Right atrium auricular region (tissue), 2 donors: ENCODE measurements at regions not wholly inside any gene's neighbourhood (a gene's known extent, or its start where the extent isn't known, plus 50 kb on each side); places are given as distances from the start of the nearest gene placed in this dataset.
A peak's percentile ranks its signal among the peaks of the same experiment; 100 is the strongest.

Experiments used
- DNase-seq: peaks from one replicate; pipeline ENCODE4 v3.0.0-alpha.2; 2019; ENCODE audit warnings: low spot score
- H3K27ac ChIP-seq, 2 donors: fragments of 200-600 bp; sonication (generic); 1 replicate in 1 of 2; 2 replicates in 1 of 2; pipeline ENCODE4 v1.5.1; 2016 to 2019
- H3K27me3 ChIP-seq, 2 donors: fragments of 200-600 bp; sonication (generic); one replicate each; pipeline versions ENCODE4 v1.5.1 to v1.6.0; 2017 to 2019
- H3K36me3 ChIP-seq: fragments of 200-600 bp; sonication (generic); one replicate; pipeline ENCODE4 v1.5.1; 2016
- H3K4me1 ChIP-seq, 2 donors: fragments of 200-600 bp; sonication (generic); one replicate each; pipeline versions ENCODE4 v1.5.1 to v1.6.0; 2017 to 2019
- H3K4me3 ChIP-seq, 2 donors: fragments of 200-600 bp; sonication (generic); 1 replicate in 1 of 2; 2 replicates in 1 of 2; pipeline ENCODE4 v1.5.1; 2017 to 2019; ENCODE audit warnings: mild to moderate bottlenecking in 1 of 2, moderate library complexity in 1 of 2
- H3K9me3 ChIP-seq, 2 donors: fragments of 200-600 bp; sonication (generic); one replicate each; pipeline ENCODE4 v1.5.1; 2019
- TF ChIP-seq, protein P1 (sequence below), 2 donors: fragments of 200-600 bp; sonication (generic); IDR thresholded peaks; one replicate each; pipeline ENCODE4 v1.5.1; 2019; ENCODE audit warnings: antibody characterized with exemption in 2 of 2

DNA sequence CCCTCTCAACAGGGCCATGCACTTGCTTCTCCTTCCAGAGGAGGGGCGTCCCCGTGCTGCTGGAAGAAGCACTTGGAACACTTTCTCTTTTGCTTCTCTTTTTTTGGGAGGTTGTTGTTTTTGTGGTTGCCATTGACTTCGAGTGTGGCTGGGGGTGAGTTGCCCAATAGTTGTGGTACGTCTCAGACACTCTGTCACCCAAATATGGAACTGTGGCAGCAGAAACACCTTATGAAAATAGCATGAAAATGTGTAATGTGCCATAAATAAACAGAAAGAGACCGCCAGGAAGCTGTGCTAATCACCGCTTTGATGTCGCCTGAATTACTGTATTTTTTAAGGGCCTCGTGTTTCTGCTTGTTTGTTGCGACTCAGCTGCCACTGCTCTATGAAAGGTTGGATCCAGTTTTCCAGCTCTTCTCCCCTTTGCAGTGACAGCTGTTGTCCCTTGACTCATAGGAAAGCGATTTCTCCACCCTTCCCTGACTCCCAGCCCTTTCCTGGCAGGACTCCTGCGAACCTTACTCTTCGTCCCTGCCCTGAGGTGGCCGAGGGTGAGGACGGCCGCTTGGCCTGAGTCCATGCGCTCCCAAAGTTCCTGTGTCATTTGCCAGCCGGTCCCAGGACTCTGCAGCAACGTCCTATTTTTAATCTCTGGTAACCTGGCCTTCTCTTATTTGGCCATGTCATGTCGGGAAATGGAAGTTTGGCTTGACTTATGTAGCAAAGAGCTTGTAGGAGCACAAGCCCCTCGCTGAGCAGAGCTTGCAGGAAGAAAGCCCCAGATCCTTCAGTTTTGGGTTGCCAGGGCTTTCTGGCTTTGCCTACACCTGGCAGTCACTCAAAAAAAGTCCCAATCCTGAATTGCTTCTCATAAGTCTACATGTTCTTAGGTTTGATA is 694.6 kb downstream of the QKI start:
- peak overlapping the region; percentile 86 to 94 for H3K27ac ChIP-seq
- H3K9me3 ChIP-seq, result no peaks in the 10 kb centered on the region
- DNase-seq, result peak; percentile 90
- TF ChIP-seq, protein P1, sequence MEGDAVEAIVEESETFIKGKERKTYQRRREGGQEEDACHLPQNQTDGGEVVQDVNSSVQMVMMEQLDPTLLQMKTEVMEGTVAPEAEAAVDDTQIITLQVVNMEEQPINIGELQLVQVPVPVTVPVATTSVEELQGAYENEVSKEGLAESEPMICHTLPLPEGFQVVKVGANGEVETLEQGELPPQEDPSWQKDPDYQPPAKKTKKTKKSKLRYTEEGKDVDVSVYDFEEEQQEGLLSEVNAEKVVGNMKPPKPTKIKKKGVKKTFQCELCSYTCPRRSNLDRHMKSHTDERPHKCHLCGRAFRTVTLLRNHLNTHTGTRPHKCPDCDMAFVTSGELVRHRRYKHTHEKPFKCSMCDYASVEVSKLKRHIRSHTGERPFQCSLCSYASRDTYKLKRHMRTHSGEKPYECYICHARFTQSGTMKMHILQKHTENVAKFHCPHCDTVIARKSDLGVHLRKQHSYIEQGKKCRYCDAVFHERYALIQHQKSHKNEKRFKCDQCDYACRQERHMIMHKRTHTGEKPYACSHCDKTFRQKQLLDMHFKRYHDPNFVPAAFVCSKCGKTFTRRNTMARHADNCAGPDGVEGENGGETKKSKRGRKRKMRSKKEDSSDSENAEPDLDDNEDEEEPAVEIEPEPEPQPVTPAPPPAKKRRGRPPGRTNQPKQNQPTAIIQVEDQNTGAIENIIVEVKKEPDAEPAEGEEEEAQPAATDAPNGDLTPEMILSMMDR (IDR thresholded peaks at IDR 0.05), result peak in 1 of 2 donors; percentile 13
- no peaks in the 10 kb centered on the region for H3K27me3 ChIP-seq
- peaks cover 0 to 35% of the 10 kb centered on the region in 2 donors for H3K4me1 ChIP-seq
- no peaks in the 10 kb centered on the region for H3K36me3 ChIP-seq
- peak overlapping the region in 1 of 2 donors; percentile 29 for H3K4me3 ChIP-seq

DNA sequence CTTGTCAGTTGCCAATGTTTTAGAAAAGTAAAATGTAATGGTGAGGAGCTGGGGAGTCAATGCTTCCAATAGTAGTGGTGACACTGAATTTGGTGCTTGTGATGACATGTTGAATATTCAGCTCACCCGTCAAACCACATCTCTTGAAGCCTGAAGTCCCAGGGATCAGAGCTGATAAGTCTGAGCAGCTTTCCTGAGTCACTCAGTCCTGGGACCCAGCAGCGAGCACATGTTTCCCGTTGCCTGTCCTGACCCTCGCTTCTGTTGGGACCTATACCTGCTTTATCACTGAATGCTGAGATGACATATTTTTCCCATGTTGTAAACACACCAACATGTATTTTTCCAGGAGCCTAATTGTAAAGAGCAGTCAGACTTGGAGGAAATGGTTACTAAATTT is 693.6 kb downstream of the QKI start:
- H3K27ac ChIP-seq, result peak overlapping the region; percentile 86 to 94
- peaks cover 0 to 39% of the 10 kb centered on the region in 2 donors for H3K4me1 ChIP-seq
- no peaks in the 10 kb centered on the region for H3K9me3 ChIP-seq
- DNase-seq, result no peak
- no peaks in the 10 kb centered on the region for H3K36me3 ChIP-seq
- no peak overlapping the region for H3K4me3 ChIP-seq
- H3K27me3 ChIP-seq, result no peaks in the 10 kb centered on the region
- TF ChIP-seq, protein P1 (IDR thresholded peaks at IDR 0.05), result no peak

DNA sequence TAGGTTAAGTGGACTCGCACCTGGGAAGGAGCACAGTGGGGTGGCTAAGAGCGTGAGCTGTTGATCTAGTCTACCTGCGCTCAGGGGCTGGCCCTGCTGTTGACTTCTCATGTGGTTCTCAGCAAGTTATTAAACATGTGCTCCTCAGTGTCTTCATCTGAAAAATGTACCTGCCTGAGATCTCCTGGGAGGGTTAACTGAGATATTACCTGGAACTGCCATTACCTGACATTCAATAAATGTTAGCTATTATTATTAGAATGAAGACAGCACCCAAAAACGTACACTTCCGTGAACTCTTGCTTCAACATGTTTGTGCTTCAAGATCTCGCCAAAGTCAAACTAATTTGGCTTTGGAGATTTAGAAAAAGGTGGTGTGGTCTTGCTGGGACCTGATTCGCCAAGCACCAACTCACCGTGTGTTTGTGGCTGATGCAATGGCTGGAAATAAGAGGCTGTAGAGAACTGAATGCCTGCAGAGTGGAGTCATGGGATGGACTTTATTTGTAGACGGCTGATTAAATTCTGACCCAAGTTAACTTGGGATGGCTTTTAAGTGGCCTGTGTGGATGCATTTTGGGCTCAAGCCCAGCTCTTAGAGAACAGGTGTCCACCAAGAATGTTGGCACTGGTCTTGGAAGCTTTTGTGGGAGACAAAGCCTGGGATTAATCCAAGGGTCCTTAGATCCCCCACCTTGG is 692.9 kb downstream of the QKI start:
- TF ChIP-seq, protein P1 (IDR thresholded peaks at IDR 0.05), result no peak
- peaks cover 0 to 43% of the 10 kb centered on the region in 2 donors for H3K4me1 ChIP-seq
- peak overlapping the region; percentile 86 to 94 for H3K27ac ChIP-seq
- H3K9me3 ChIP-seq, result no peaks in the 10 kb centered on the region
- no peak for DNase-seq
- no peaks in the 10 kb centered on the region for H3K36me3 ChIP-seq
- H3K4me3 ChIP-seq, result no peak overlapping the region
- no peaks in the 10 kb centered on the region for H3K27me3 ChIP-seq

DNA sequence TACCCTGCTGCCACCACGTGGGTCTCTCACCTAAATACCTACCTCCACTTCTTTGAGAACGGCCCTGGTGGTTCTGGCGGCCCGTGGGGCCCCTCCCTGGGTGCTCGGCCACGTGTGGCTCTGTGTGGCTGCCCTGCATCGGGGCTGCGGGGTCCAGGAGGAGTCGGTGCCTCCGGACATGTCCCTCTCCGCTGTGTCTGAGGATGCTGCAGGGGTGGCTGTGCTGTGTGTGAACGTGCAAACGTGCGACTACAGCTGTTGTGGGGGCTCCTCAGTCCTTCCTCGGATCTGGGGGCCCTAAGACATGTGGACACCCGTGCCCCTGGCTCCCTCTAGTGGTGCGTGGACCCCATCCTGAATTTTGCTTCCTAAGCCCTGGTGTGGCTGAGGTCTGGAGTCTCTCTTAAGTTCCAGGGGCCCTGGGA is 691.8 kb downstream of the QKI start:
- Histone ChIP-seq H3K9me3 (no peaks in the 10 kb centered on the region), H3K36me3 (no peaks in the 10 kb centered on the region), H3K27me3 (no peaks in the 10 kb centered on the region), H3K4me3 (no peak overlapping the region), H3K27ac (peak overlapping the region; percentile 86 to 94), H3K4me1 (peaks cover 0 to 54% of the 10 kb centered on the region in 2 donors)
- peak; percentile 70 for DNase-seq
- TF ChIP-seq, protein P1 (IDR thresholded peaks at IDR 0.05), result peak; percentile 30 to 72

DNA sequence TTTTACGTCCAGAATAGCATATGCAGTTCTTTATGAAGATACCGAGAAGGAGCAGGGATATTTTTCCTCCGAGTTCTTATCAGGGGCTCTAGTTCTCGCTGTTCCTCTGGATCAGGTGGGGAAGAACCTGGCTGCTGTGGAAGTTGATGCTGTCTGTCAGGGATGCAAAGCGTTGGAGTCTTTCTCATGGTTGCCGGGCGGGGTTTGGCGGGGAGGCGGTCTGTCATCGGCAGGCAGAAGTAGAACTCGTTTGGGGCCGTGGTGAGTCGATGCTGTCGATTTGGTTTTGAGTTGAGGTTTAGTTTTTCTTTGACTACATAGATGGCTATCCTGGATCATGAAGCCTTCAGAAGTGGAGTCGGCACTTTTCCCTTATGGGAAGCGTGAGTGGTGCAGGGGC is 691.2 kb downstream of the QKI start:
- H3K4me3 ChIP-seq, result peak overlapping the region in 1 of 2 donors; percentile 3

More for the DNA sequence above, 691.2 kb downstream of the QKI start:
- H3K4me1 ChIP-seq, result peaks cover 0 to 54% of the 10 kb centered on the region in 2 donors
- DNase-seq, result no peak
- no peaks in the 10 kb centered on the region for H3K9me3 ChIP-seq
- no peaks in the 10 kb centered on the region for H3K36me3 ChIP-seq
- TF ChIP-seq, protein P1 (IDR thresholded peaks at IDR 0.05), result no peak
- peak overlapping the region; percentile 86 to 94 for H3K27ac ChIP-seq
- H3K27me3 ChIP-seq, result no peaks in the 10 kb centered on the region
